HL-60 (cell line): ENCODE measurements at regions not wholly inside any gene's neighbourhood (a gene's known extent, or its start where the extent isn't known, plus 50 kb on each side); places are given as distances from the start of the nearest gene placed in this dataset.
"Not testable (repeated sequence)": the region's sequence is repeated elsewhere in the genome, so short reads cannot be mapped to it uniquely, and the experiment has no call there.

Source experiments
- DNase-seq, 2 experiments: peaks; one replicate each; pipeline ENCODE4 v3.0.0-alpha.2; 2010 to 2020; ENCODE audit warnings: low read depth in 1 of 2, low spot score in 1 of 2
- H3K27ac ChIP-seq: fragments of 250-450 bp; sonication (Bioruptor Pico); replicated peaks from 2 replicates; pipeline ENCODE4 v1.5.1; 2020; ENCODE audit warnings: mild to moderate bottlenecking, moderate library complexity
- H3K27me3 ChIP-seq: fragments of 250-450 bp; sonication (Bioruptor Pico); 2 replicates; pipeline ENCODE4 v1.5.1; 2021; ENCODE audit warnings: mild to moderate bottlenecking, moderate library complexity; ENCODE audit not compliant: insufficient read depth, poor library complexity, severe bottlenecking
- H3K4me3 ChIP-seq: replicated peaks from 2 replicates; pipeline ENCODE4 v1.5.1; 2011; ENCODE audit warnings: mild to moderate bottlenecking, control low read depth, low read length; ENCODE audit not compliant: insufficient read depth
- GABPA ChIP-seq: IDR thresholded peaks from 2 replicates; pipeline ENCODE4 v1.6.1; 2012; ENCODE audit warnings: low read depth
- POLR2AphosphoS5 ChIP-seq: IDR thresholded peaks from 2 replicates; pipeline ENCODE4 v1.6.1; 2012; ENCODE audit warnings: low read depth
- SPI1 ChIP-seq: IDR thresholded peaks from 2 replicates; pipeline ENCODE4 v1.6.1; 2012; ENCODE audit warnings: low read depth, mild to moderate bottlenecking, borderline replicate concordance
- TF ChIP-seq, protein P1 (sequence below): IDR thresholded peaks from 2 replicates; pipeline ENCODE4 v1.6.1; 2012; ENCODE audit warnings: low read depth; ENCODE audit not compliant: insufficient replicate concordance
- TF ChIP-seq, protein P2 (sequence below): IDR thresholded peaks from one replicate; pipeline ENCODE4 v1.5.1; 2011; ENCODE audit warnings: low read length, control low read depth, inconsistent platforms; ENCODE audit not compliant: insufficient read depth

DNA sequence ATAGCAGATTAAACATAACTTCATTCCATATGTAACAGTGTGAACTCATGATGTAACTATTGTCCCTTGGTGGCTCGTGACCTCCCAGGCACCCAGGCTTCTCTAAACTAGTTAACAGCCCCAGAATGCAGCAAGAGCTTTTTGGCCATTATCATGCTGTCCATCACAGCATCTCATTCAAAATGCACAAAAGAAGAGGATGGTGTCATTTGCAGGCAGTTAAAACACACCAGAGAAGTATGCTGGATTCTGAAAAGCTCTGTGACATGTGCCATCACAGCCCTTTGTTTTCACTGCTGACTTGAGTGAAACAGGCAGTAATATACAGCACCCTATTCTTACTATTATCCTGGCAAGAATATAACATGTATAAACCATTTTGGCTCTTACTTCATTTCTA is 117.6 kb upstream of the CHMP2B start:
- no peak for DNase-seq
- TF ChIP-seq, protein P1, sequence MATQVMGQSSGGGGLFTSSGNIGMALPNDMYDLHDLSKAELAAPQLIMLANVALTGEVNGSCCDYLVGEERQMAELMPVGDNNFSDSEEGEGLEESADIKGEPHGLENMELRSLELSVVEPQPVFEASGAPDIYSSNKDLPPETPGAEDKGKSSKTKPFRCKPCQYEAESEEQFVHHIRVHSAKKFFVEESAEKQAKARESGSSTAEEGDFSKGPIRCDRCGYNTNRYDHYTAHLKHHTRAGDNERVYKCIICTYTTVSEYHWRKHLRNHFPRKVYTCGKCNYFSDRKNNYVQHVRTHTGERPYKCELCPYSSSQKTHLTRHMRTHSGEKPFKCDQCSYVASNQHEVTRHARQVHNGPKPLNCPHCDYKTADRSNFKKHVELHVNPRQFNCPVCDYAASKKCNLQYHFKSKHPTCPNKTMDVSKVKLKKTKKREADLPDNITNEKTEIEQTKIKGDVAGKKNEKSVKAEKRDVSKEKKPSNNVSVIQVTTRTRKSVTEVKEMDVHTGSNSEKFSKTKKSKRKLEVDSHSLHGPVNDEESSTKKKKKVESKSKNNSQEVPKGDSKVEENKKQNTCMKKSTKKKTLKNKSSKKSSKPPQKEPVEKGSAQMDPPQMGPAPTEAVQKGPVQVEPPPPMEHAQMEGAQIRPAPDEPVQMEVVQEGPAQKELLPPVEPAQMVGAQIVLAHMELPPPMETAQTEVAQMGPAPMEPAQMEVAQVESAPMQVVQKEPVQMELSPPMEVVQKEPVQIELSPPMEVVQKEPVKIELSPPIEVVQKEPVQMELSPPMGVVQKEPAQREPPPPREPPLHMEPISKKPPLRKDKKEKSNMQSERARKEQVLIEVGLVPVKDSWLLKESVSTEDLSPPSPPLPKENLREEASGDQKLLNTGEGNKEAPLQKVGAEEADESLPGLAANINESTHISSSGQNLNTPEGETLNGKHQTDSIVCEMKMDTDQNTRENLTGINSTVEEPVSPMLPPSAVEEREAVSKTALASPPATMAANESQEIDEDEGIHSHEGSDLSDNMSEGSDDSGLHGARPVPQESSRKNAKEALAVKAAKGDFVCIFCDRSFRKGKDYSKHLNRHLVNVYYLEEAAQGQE: no peak
- TF ChIP-seq GABPA (no peak), POLR2AphosphoS5 (no peak), SPI1 (no peak)
- TF ChIP-seq, protein P2, sequence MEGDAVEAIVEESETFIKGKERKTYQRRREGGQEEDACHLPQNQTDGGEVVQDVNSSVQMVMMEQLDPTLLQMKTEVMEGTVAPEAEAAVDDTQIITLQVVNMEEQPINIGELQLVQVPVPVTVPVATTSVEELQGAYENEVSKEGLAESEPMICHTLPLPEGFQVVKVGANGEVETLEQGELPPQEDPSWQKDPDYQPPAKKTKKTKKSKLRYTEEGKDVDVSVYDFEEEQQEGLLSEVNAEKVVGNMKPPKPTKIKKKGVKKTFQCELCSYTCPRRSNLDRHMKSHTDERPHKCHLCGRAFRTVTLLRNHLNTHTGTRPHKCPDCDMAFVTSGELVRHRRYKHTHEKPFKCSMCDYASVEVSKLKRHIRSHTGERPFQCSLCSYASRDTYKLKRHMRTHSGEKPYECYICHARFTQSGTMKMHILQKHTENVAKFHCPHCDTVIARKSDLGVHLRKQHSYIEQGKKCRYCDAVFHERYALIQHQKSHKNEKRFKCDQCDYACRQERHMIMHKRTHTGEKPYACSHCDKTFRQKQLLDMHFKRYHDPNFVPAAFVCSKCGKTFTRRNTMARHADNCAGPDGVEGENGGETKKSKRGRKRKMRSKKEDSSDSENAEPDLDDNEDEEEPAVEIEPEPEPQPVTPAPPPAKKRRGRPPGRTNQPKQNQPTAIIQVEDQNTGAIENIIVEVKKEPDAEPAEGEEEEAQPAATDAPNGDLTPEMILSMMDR: no peak
- H3K27ac ChIP-seq: no peak overlapping the region
- no peaks in the 10 kb centered on the region for H3K27me3 ChIP-seq
- no peak overlapping the region for H3K4me3 ChIP-seq

DNA sequence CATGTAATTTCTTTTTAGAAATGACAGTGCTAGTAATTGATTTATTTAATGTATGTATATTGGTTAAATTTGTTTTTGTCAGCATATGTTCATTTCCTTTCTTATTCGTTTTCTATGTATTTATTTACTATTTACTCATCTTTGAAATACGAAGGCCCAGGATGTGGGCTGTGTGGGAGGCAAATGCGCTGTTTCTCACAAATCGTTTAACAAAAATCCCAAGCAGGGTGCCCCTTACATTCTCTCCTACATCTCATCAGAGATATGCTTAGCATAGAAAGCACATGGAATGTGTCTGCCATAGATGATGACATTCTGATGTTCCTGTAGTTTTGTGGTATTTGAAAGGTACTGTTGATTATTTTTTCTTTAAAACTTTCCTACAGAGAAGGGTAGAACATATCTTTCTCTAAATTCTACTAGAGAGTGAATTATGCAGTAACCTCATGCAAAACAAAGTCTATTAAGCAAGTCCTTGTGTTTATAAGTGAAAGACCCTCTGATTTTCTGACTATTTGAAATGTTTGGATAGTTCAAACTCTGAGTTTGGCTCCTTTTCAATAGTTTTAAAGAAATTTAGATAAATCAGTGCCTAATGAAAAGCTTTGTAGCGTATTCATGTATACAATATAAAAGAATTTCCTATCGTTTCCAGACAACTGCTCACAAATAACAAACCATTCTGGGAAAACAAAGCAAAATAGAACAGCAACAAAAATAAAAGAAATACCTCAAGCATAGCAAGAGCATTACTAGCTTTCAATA is 111.1 kb upstream of the VGLL3 start:
- H3K4me3 ChIP-seq: no peak overlapping the region
- no peak overlapping the region for H3K27ac ChIP-seq
- no peaks in the 10 kb centered on the region for H3K27me3 ChIP-seq
- TF ChIP-seq POLR2AphosphoS5 (no peak), GABPA (no peak), SPI1 (no peak)
- TF ChIP-seq, protein P2: no peak
- TF ChIP-seq, protein P1: no peak
- DNase-seq: no peak

DNA sequence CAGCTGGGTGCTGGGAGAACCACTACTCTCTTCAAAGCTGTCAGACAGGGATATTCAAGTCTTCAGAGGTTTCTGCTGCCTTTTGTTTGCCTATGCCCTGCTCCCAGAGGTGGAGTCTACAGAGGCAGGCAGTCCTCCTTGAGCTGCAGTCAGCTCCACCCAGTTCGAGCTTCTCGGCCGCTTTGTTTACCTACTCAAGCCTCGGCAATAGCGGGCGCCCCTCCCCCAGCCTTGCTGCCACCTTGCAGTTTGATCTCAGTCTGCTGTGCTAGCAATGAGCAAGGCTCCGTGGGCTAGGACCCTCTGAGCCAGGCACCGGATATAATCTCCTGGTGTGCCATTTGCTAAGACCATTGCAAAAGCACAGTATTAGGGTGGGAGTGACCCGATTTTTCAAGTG is 106.8 kb upstream of the VGLL3 start:
- H3K27ac ChIP-seq, DNase-seq, H3K27me3 ChIP-seq, H3K4me3 ChIP-seq: not testable (repeated sequence)

DNA sequence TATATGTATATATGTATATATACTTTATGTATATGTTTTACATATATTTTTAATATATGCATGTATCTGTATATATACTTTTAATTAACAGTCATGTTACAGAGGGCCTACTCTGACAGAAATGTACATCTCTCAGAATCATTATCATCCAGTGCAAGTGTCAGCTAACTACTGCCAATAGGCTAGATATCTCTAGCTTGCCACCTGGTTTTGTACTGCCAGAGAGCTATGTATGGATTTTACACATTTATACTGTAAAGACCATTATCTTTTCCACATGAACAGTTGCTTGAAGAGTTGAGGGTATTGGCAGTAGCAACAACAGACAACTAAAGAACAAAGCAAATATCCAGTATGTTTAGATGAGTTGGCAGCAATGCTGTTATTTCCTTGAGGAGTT is 99.7 kb upstream of the VGLL3 start:
- Histone ChIP-seq H3K27ac (no peak overlapping the region), H3K4me3 (no peak overlapping the region), H3K27me3 (no peaks in the 10 kb centered on the region)
- no peak for DNase-seq
- TF ChIP-seq, protein P1: no peak
- TF ChIP-seq, protein P2: no peak
- no peak for TF ChIP-seq SPI1
- TF ChIP-seq POLR2AphosphoS5: no peak
- no peak for TF ChIP-seq GABPA
